NT2/D1 (cell line): ENCODE measurements at regions not wholly inside any gene's neighbourhood (a gene's known extent, or its start where the extent isn't known, plus 50 kb on each side); places are given as distances from the start of the nearest gene placed in this dataset.

Experiments used
- SUZ12 ChIP-seq: IDR thresholded peaks from 2 replicates; pipeline ENCODE4 v1.6.1; 2011; ENCODE audit not compliant: insufficient read length, insufficient read depth; ENCODE audit errors: extremely low read depth
- YY1 ChIP-seq: IDR thresholded peaks from 2 replicates; pipeline ENCODE4 v1.6.1; 2011; ENCODE audit not compliant: insufficient read length, insufficient read depth

DNA sequence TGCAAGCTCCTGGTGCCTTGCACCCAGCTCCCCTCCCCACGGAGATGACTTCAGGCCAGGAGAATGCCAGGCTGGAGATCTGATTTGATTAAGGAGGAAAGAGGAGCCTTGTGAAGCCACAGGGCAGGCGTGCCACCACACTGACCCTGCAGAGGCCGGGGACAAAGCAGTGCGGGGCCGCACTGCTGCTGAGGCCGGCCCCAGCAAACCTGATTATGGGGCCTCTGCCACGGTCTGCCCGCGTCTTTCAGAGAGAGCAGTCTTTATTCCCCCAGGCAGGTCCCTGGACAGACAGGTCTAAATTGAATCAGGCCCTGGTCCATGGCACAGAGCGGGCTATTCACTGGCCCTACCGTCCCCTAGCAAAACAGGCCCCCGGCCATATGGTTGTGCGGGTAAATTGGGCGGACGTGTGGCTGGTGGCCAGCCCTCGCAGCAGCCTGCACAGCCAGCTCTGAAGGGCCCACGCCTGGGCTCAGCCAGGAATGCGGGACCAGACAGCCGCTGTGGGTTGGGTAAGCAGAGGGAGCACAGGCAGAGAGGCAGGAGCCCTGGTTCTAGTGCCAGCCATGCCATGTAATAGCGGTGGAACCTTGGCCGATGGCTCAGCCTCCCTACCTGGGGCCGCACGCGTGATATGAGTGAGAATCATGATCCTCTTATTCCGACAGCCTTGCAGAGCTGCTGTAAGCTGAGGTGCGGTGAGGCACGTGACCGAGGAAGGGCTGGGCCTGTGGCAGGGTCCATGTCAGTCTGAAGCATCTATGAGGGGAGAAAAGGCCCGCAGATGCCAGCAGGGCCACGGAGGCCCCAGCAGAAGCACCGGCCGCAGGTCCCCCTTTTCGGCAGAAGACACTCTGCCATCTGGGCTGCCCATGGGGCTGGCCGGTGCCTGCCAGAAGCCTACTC lies 97.3 kb upstream of the MYCN start:
- no peak for TF ChIP-seq SUZ12
- no peak for TF ChIP-seq YY1
